GM21717 (cell line): ENCODE measurements at regions not wholly inside any gene's neighbourhood (a gene's known extent, or its start where the extent isn't known, plus 50 kb on each side); places are given as distances from the start of the nearest gene placed in this dataset.
"Not testable (repeated sequence)": the region's sequence is repeated elsewhere in the genome, so short reads cannot be mapped to it uniquely, and the experiment has no call there.

ENCODE experiments used
- ATAC-seq: cut with Tn5 transposase; IDR thresholded peaks from one replicate; pipeline ENCODE4 v1.9.1; 2021; ENCODE audit warnings: mild to moderate bottlenecking, moderate library complexity; ENCODE audit not compliant: unreplicated experiment

DNA sequence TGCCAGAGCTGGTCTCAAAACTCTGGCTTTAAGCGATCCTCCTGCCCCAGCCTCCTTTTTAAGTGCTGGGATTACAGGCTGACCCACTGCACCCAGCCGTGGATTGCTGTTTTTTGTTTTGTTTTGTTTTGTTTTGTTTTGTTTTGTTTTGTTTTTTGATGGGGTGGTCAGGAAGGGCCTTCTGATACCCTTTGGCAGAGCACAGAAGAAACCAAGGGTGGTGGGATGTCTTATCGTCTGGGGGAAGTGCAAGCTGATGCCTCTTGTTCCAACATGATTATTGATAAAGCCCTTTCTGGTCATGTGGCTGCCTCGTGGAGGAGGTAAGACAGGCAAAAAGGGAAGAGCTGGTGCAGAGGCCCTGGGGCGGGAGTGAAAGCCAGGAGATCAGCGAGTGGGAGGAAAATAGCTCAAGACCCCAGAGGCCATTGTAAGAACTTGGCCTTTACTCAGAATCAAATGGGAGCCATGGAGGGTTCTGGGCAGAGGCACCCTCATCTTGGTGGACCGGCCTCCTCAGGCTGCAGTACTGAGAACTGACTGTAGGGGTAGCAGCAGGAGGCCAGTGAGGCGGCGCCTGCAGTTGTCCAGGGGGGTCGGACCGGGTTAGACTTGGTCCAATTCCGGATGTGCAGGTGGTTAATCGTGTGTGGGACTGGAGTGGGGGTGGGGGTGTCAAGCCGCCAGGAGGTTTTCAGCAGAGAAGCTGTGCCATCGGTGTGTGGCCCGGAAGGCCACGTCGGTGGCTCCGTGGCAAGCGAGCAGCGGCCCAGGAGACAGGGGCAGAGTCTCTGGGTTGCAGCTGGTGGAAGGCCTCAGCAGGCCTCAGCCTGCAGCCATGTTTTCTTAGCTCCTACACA lies 84.4 kb upstream of the GSE1 start:
- ATAC-seq, result no peak

DNA sequence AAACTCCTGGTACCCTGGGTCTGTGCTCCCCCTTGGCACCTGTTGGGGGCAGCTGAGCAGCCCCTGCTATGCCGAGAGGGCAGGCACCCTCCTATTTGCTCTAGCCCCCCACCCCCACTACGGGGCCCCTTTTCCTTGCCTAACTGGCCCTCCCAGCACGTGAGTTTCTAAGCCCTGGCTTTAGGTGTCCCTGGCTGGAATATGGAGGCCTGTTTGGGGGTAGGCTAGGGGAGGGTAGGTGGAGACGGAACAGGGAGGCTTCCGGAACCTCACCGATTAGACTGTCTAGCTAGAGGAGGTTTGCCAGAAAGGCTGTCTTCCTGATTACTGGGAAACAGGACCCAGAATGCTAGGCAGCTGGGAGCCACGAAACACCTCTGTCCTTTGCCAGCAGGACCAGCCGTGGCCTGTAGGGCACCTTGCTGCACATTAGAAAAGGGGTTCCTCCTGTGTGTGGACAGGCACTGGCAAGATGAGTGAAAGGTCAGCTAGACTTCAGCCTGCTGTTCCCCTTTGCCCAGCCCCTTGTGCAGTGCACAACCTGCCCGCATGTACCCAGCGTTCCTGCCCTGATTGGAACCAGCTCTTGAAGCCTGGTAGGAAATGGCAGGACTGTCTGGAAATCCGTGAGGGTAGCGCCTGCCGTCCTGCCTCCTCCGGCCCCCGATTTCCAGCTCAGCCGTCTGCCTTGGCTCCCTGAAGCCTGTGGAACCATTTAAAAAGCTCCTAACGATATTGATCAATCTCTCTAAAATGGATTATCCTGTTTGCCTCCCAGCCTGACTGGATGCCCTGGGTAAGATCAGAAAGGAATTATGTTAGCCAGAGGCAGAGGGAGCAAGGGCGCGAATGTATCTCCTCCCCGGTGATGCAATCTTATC lies 83.4 kb upstream of the GSE1 start:
- ATAC-seq, result no peak

DNA sequence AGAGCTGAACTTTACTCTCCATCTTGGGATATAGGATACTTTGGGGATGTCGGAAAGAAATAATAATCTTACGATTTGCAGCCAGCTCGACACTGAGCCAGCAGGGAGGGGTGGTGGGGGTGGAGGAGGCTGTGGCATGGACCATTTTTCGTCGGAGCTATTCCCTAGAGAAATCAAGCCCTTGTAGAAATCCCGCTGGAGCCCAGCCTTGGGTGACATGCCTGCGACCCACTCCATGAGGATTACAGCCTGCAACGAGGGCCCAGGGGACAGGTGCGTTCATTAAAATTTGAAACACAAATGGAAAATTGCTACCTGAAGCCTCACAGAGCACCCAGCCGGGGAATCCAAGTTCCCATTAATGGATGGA lies 82.8 kb upstream of the GSE1 start:
- no peak for ATAC-seq

DNA sequence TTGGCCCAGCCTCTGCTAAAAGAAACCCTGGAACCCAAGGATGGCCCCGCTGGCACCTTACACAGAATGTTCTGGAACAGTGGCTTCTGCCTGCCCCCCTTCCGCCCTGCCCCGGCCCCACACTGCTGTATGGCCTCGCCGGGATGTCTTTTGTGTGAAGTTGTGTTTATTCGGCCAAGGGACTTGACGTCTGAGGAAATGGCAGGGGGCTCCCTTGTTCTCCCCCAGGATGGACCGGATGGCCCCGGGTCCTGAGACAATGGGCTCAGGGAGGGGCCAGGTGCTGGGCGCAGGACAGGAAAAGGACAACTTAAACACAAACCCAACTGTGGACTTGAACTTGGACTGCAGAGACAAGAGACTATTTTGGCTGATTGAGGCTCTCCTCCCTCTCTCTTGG lies 81.6 kb upstream of the GSE1 start:
- no peak for ATAC-seq

DNA sequence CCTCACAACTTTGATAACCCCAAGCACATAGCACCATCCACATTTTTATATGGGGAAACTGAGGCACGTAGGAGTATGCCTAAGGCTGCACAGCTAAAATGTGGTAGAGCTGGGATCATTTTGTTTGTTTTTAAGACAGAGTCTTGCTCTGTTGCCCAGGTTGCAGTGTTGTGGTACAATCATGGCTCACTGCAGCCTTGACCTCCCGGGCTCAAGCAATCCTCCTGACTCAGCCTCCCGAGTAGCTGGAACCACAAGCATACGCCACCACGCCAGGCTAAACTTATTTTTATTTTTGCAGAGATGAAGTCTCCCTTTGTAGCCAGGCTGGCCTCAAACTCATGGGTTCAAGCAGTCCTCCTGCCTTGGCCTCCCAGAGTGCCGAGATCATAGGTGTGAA lies 81.0 kb upstream of the GSE1 start:
- no peak for ATAC-seq

DNA sequence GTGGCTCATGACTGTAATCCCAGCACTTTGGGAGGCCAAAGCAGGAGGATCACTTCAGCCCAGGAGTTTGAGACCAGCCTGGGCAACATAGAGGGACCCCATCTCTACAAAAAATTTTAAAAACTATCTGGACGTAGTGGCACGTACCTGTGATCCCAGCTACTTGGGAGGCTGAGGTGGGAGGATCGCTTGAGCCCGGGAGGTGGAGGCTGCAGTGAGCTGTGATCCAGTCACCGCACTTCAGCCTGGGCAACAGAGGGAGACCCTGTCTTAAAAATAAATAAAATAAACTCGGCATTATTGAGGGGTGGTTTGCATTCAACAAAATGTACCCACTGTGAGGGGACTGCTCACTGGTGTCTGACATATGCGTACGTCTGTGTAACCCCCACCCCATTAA lies 79.5 kb upstream of the GSE1 start:
- ATAC-seq, result not testable (repeated sequence)

DNA sequence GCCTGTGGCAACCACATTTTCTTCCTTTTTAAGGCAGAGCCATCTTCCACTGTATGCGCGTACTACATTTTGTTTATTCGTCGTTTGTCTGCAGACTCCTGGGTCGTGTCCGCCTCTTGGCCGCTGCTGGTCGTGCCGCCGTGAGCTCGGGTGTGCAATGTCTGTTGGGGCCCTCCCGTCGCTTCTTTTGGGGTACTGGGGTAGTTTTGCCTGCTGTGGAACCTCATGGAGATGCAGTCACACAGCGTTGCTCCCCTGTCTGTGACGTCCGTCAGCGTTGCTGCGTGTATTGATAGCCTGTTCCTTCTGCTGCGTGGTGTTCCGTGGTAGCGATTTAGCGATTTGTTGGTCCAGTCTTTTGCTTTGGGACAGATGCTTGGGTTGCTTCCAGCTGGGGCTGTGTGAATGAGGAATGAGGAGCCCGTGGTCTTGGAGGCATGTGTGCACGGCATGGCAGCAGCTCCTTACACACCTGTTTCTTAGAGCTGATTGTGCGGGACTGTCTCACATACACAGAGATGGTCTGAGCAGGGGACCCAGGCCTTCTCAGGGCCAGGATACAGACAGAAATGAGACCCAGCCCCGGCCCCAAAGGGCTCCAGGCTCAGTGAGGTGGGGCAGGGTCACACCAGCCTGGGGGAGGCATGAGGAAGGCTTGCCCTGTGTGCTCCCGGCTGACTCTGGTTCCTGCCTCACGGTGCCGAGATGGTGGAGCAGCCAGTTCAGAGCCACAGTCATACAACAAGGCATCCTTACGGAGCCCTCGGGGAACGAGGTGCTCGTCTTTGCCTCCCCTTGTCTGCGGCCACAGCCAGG lies 78.4 kb upstream of the GSE1 start:
- ATAC-seq, result no peak

DNA sequence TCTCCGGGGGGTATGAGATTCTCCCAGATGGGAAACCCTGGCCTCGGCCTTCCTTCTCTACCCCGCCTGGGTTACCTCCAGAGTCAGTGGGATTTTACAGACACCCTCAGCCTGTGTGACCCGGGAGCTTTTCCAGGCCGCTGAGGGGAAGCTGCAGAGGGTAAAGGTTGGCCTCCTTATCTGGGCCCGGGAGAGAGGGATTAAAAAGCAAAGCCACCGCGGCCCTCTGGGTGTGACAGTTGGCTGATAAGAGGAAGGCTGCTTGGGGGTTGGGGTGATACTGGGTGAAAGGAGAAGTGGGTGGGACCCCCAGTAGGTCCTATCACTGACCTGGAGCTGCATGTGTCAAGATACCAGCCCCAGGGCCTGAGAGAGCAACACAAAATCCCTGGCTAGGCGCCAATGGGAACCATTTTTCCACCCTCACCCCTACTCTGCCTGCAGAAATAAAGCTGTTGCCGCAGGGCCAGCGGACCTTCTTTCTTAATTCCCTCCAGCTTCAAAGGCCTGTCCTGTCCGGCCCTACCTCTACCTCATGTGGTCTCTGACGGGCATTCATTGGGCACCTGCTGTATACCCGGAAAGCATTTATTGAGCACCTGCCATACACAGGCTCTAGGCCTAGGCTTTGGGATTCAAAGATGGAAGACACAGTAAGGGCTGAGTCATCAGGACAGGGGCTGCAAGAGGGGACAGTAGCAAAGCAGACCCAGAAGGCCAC lies 77.6 kb upstream of the GSE1 start:
- ATAC-seq, result no peak

DNA sequence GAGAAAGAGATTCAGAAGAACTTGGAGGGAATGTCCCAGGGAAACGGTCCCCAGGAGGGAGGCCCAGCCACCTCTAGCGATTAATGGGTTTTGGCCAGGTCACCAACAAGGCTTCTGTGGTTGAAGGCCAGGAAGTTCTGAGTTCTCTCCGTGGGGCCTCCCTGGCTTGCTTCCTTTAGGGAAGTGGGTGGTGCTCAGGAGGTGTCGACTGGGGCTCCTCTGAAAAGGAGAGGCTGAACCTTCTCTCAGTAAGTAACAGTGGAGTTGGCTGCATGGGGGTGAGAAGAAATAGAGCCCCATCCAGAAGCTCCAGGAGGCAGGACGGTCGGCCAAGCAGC lies 77.1 kb upstream of the GSE1 start:
- ATAC-seq, result no peak

DNA sequence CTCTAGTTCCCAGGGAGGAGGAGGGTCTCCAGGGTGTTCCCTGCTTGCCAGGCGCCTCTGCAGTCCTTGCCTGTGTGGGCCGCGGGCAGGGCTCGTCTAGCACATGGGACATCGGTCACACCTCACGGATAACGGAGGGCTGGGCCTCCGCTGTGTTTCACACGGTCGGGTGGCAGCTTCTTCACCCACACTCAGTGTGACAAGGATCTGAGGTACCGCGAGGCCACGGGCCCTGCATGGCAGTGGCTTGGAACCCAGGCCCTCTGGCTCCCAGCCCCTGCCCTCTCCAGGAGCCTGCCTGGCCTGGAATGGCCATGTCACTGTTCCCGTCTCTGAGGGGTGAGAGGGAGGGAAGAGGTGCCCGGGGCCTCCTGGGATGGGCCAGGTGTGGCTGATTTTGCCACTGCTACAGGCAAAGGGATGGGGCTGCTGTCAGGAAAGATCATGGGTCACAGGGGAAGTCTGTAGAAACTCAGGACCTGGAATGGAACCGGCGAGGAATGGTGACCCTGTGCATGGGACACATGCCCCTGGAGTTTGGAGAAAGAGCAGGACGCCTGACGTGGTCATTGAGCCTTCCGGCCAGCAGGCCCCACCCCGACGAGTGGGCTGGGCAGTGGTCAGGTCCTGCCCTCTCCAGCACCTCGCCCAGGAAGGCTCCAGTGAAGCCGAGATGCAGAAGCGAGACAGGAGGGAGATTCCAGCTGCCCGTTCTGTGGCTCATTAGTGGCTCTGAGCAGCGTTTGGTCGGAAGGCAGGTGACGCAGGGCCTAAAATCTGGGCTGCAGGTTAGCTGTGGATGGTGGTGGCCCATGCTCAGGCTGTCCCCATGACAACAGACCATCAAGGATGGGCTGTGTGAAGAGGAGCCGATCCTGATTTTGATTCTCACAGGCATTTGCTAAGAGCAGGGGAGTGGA lies 76.5 kb upstream of the GSE1 start:
- ATAC-seq, result no peak

DNA sequence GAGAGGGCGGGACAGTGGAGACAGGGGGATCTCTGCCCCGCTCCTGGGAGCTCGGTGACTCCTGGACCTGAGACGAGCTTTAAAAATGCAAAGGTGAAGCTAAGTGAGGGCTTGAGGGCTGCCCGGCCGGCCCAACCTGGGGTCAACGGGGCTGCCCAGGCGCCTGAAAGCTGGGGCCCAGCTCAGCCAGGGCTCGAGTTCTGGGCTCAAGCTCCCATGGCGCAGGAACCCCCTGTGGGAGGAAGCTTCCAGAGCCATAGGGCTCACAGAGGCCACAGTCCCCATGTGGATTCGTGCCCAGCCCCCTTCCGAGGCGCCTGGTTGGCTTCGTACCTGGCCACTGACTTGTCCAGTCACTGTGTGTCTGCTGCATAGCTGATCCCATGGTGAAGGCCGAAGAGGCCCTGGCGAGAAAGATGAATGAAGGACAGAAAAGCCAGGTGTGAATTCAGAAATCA lies 75.8 kb upstream of the GSE1 start:
- no peak for ATAC-seq

DNA sequence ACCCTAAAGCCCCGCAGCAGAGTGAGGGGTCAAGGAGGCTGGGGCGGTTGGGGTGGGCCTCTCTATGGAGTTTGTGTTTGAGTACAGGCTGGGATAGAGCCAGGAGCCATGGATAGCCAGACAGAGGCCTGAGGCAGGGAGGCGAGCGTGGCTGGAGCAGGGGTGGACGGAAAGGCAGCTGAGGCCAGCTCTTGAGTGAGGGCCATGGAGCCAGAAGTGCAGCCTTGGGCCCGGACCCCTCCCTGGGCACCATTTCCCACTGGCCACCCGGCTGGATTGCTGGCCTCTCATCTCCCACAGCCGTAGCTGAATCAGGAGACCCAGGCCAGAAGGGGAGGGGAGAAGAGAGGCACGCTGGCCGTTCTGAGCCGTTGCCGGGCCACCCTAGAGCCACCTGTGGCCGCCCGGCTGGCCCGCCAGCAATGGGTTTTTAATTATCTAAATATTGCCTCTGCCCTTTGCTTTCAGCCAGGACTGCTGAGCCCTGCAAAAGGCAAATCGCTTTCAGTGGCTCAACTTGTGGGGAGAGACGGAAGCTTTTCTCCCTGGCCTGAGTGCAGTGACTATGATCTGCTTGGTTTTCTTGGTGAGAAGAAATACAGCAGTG lies 75.2 kb upstream of the GSE1 start:
- no peak for ATAC-seq

DNA sequence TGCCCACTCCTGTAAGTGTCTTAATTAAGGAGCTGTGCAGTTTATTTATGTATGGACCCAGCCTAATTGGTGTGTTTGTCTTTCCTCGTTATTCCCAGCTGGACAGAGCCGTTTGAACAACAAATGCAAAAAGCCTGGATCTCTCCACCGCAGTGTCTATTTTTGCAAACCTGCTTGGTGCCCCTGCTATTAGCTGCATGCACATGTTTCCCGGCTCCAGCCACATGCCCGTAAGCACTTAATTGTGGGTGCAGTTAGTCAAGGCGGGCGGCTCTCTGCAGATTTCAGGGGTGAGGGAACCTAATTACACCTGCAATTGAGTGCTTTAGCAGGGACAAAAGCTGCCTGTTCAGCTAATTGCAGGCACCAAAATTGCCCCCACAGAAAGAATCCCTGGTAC lies 74.0 kb upstream of the GSE1 start:
- no peak for ATAC-seq

DNA sequence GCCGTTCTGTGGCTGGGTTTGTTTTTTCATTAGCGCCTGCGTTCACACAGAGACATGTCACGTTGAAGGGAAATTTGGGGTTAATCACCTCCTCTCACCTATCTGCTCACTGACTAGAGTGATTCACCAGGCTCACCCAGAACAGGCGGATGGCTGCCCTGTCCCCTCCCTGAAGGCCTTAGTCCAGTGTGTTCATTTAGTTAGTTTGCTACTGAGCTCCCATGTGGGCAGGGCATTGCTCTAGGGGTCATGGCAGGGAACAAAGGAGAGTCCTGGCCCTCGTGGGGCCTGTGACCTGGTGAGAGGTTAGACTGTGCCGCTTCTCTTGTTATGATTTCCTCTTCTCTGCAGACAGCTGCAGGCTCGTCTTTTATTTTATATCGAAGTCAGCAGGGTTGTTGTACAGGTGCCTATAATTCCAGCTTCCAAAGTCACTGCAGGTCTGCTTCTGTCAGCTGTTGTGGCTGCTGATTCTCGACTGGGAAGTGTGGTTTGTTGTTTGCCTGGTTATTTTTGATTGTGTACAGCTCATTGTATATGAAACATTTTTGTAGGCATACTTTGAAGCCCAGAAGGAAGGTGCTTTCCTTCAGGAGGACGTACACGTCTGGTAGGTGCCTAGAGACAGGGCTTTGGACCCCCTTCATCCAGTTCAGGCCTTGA lies 73.4 kb upstream of the GSE1 start:
- ATAC-seq, result no peak

DNA sequence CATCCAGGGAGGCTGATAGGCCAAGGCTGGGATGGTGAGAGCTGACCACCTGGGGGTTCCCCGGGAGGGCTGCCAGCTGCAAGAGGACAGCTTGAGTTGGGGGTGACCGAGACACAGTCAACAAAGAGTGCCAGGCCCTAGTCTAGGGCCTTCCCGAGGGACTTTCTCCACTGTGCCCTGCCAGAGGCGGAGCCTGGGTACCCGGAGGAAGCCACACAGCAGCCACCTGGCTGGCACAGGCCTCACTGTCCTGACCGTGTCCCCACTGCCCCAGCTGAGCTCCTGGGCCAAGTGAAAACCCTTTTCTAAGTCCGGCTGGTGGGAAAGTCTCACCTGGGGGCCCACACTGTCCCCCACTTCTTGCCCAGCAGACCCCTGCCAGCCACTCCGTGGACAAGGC lies 71.9 kb upstream of the GSE1 start:
- no peak for ATAC-seq

DNA sequence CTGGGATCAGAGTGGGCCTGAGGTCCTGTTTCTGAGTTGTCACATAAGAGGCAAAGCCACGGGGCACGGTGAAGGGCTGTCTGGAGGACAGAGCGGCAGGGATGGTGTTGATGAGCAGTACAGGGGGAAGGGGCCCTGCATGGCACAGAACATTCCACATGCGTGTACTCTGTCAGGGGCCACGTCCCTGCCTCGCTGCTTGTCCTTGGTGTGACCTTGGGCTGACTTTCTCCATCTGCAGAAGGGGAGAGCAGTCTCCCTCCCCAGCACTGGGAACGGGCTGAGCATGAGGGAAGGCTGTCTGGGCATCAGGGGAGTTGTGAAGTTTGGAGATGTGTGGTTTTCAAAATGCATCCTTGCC lies 71.5 kb upstream of the GSE1 start:
- no peak for ATAC-seq

DNA sequence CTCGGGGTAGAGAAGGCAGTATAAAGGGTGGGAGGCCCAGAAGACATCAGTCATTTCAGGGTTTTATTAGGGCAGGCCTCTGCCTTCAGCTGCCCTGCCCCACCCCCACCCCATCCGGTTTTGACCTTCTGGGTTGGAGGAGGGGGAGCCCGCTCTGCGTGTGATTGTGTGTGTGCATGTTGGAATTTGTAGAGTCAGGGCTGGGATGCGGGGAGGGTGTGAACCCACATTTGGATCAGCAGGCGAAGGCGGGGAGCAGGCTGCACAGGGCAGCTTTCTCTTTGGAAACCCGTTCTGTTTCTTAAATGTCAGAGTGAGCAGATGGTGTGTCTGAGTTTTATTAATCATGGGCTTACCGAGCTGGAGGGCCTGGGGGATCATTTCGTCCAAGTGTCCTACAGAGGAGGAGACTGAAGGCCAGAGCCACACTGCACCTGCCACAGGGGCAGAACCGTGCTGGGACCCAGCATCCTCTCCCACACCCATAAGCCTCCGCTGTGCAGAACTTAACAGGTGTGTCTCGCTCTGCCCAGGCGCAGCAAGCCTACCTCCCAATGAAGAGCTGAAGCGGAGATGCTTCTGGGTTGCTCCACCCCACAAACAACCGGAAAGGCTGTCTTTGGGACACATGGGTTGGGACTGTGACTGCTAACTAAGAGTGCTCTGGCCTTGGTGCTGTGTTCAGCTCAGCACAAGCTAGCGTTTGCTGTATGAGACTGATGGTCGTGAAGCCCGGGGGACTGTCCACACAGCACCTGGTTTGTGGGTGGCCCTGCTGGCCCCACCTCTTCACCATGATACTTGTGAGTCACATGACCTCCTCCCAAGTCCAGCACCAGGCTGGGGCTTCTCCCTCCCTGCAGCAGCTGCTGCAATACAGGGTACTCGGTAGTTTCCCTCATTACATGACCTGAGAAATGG lies 70.9 kb upstream of the GSE1 start:
- ATAC-seq, result no peak

DNA sequence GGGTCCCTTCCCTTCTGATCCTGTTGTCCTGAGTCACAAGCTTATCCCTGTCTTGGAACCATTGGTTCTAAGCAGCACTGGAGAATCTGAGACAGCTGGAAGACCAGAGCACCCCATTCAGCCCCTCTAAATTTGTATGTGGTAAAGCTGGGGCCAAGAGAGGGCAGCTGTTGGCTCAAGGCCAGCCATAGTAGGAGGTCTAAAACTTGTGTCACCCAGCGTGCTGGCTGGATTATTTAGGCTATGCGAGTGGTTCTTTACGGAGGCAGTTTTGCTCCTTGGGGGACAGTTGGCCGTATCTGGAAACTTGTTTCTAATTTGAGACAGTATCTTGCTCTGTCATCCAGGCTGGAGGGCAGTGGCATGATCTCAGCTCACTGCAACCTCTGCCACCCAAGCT lies 69.6 kb upstream of the GSE1 start:
- ATAC-seq, result no peak
